HG02970 (cell line): ENCODE measurements at regions not wholly inside any gene's neighbourhood (a gene's known extent, or its start where the extent isn't known, plus 50 kb on each side); places are given as distances from the start of the nearest gene placed in this dataset.

Experiments used
- ATAC-seq: cut with Tn5 transposase; IDR thresholded peaks from one replicate; pipeline ENCODE4 v1.9.1; 2021; ENCODE audit warnings: mild to moderate bottlenecking, moderate library complexity, moderate number of reproducible peaks; ENCODE audit not compliant: unreplicated experiment, low FRiP score

DNA sequence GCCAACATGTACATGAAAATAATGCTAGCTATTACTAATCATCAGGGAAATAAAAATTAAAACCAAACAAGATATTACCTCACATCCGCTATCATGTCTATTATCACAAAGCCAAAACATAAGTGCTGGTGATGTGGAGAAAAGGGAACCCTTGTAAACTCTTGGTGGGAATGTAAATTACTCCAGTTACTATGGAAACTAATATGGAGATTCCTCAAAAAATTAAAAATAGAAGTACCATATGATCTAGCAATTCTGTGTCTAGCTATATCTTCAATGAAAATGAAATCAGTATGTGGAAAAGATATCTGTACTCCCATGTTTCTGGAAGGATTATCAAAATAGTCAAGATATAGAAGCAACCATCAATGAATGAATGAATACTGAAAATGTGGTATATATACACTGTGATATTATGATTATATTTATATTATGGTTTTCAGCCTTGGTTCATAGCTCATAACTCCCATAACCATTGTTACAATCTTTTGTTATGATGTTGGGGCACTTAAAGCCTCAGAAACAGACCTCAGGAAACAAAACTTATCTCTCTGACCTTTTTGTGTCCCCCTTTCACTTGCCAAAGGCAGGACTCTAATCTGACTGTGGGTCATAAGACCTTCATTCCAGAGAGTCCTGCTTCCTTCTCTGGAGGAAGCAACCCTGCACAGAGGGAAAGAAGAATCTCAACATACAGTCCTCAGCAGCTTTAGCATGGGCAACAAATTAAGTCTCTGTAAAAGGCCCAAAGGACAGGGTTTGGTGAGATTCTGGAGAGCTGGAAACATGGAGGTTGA, 933.2 kb downstream of the ADGRL3 start:
- no peak for ATAC-seq

DNA sequence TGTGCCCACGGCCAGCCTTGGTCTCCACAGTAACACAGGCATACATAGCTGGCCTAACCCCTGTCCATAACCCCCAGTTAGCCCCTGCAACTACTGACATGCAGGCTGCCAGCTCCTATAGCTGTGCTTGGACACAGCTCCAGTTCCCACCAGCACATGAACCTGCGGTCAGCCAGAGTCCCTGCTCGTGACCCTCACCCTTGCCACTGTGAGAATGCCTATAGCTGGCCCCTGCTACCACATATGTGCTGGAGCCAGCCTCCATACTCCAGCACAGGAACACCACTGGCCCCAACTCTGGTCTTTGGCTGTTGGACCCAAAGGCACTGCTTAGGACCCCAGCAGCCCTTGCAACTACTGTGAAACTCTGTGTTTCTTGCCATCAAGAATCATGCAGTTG, 930.9 kb downstream of the ADGRL3 start:
- no peak for ATAC-seq

DNA sequence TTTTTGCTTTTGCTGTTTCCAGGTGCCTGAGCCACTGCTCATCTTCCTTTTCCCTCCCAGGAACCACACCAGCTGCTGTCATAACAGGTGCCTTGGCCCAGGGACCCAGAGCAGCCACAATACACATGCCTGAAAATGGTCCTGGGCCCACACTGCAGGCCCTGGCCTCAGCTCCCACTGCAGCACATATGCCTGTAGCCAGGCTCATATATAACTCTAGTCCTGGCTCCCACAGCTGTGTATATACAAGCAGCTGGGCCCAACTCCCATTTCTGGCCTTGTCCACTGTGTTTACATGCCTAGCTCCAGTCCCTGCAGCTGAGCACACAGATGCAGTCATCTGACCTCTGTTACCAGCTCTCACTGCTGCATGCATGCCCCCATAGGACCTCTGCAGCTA, 930.5 kb downstream of the ADGRL3 start:
- ATAC-seq = no peak

DNA sequence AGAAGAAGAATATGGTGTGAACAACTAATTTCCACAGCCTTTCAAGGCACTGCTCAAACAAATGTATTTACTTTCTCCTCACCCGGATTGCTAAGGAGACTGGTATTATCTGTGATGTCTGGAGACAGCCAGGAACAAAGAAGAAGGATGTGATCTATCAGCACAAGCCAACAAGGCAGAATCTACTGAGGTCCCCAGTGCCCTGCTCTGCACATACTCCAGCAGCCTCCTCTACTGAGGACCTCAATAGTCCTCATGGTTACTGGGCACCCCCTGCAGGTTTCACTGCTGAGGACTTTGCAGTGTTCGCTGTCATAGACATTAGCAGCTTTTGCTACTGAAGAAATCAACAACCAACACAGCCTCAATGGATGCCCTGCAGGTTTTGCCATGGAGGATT, 930.1 kb downstream of the ADGRL3 start:
- ATAC-seq = no peak
